Activated CD4-positive, CD25-positive, alpha-beta regulatory T cell (primary cell): ENCODE measurements at regions not wholly inside any gene's neighbourhood (a gene's known extent, or its start where the extent isn't known, plus 50 kb on each side); places are given as distances from the start of the nearest gene placed in this dataset.
A peak's percentile ranks its signal among the peaks of the same experiment; 100 is the strongest.
"Not testable (repeated sequence)": the region's sequence is repeated elsewhere in the genome, so short reads cannot be mapped to it uniquely, and the experiment has no call there.

Experiments
- DNase-seq, 4 experiments: peaks; one replicate each; lab custom pipeline; 2025; lab: John Stamatoyannopoulos, UW

DNA sequence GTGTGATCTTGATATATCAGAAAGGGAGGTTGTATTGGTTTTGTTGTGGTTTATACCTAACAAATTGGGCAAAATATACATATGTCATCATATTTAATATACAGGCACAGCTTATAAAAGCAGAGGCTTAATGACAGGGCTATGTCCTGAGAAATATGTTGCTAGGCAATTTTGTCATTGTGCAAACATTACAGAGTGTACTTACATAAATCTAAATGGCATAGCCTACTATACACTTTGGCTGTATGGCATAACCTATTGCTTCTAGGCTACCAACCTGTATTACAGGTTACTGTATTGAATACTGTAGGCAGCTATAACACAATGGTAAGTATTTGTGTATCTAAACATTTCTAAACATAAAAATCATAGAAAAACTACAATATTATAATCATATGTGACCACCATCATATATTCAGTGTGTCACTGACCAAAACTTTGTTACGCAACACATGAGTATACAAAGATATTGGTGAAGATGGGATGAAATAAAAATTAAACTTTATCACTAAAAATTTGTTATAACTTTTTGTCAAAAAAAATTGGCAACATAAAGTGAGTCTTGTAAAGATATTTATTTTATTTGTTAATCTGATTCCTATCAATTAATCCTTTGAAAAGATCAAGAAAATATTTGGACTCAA lies 414.0 kb upstream of the HS3ST1 start:
- DNase-seq = no peak

DNA sequence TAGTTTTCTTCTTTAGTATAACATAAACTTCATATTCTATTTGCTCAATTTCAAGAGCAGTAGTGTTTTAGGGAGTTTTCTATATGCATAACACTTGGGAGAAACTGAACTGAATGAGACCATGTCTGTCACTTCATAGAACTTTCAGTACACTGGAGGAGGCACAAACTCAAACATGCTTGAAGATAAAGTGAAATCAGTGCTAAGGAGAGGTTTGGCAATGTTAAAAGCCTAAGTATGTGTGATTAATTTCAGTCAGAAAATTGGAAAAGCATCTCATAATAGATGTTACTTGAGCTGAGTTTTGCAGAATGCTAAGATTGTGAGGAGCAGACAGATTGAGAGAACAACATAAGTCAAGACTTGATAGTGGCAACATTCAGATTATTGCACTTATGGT lies 411.2 kb upstream of the HS3ST1 start:
- DNase-seq = no peak

DNA sequence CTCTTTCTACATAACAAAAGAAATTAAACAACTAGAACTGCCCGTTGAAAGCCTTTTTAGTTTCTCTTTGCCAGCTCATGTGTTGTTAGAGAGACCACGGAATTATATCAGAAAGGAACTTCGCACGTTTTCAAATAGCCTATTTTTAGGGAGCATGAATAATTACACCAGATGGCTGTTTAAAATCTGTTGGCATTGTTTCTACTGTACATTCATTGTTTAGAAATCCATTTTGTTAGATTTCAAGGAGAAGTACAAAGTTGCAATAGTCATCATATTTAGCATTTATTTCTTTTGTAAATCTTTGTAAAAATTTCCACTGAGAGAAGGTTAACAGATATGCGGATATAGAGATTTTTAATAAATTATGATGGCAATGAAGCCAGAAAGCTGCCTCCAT lies 403.0 kb upstream of the HS3ST1 start:
- DNase-seq = no peak

- DNase-seq = no peak
Measured at GRCh38 chr4:11824566-11824965, 395.9 kb upstream of the HS3ST1 start.

- DNase-seq = no peak
Measured at GRCh38 chr4:11821772-11822430, 393.2 kb upstream of the HS3ST1 start.

- DNase-seq = no peak
Measured at GRCh38 chr4:11817088-11817487, 388.4 kb upstream of the HS3ST1 start.

GRCh38 chr4:11814758-11815157 lies 386.1 kb upstream of the HS3ST1 start:
- no peak for DNase-seq

- no peak for DNase-seq
Measured at GRCh38 chr4:11813951-11814446, 385.3 kb upstream of the HS3ST1 start.

DNA sequence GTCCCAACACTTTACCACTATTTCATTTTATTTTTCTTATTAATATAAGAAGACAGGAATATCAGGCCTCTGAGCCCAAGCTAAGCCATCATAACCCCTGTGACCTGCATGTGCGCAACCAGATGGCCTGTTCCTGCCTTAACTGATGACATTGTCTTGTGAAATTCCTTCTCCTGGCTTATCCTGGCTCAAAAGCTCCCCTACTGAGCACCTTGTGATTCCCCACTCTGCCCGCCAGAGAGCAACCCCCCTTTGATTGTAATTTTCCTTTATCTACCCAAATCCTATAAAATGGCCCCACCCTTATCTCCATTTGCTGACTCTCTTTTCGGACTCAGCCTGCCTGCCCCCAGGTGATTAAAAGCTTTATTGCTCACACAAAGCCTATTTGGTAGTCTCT lies 382.8 kb upstream of the HS3ST1 start:
- not testable (repeated sequence) for DNase-seq

- no peak for DNase-seq
Measured at GRCh38 chr4:11805842-11806241, 377.1 kb upstream of the HS3ST1 start.

DNA sequence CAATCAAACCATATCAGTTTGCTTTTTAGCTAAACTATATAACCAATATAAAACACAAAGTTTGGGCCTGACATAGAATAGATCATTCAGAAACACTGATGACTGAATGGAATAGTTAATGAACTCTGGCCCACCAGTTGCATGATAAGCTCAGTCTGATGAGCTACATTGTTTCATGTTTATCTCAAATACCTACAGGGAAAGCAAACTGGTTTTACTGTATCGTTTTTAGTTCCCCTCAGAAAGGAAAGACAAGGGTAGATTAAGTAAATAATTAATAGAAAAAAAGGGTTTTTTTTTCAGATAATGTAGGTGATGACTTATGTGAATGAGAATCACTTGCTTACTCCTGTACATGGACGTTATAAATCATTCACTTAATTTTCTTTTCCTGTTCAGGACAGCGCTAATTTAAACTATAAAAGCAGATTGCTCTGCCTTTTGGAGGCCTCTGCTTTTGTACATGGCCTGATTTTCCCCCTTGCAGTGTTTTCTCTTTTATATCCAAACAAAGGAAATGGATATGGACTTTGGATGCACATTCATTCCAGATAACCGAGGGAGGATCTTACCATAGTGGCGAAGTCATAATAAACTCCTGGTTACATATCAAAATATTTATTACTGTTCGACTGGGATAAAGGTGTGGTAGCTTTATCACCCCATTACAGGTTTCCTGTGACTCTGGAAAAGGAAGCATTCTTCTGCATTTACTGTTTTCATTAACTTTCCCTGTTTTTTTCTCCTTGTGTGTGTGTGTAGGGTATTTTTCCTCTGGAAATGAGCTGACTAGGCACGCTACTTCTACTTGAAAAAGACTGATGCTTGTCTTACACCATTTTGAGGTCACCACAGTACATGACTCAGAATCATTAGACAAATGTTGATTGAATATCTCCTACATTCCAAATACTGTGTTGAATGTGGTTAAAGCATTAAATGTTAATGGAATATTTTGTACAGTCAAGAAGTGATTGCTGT lies 373.1 kb upstream of the HS3ST1 start:
- DNase-seq = no peak

DNA sequence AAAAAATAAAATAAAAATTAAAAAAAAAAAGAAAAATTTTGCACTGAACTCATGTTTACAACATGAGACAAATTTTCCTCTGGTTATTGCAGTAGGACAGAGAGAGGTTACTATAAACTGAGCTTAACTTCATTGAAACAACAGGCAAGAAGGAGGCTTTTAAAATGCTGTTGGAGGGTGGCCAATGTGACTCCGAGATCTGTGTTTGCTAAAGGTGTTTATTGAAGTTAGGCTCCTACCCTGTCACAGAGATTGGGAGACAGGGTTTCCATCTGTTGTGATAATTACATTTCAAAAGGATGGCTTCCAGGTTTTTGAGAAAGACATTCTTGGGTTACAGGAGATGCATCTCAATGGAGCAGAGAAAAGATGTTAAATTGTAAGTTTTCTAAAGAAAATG lies 370.5 kb upstream of the HS3ST1 start:
- DNase-seq = no peak

DNA sequence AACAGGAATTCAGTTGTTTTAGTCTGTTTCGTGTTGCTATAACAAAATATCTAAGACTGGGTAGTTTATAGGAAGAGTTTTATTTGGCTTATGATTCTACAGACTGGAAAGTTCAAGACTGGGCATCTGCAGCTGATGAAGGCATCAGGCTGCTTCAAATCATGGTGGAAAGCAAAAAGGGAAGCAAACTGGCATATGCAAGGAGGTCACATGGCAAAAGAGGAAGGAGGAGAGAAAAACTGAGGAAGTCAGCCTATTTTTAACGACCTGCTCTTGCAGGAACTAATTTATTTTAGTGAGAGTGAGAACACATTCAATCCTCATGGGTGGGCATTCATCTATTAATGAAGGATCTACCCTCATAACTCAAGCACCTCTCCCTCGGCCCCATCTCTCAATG lies 363.1 kb upstream of the HS3ST1 start:
- DNase-seq = no peak

- DNase-seq = no peak
Measured at GRCh38 chr4:11790230-11790629, 361.5 kb upstream of the HS3ST1 start.

GRCh38 chr4:11783588-11783987 lies 354.9 kb upstream of the HS3ST1 start:
- DNase-seq = no peak

DNA sequence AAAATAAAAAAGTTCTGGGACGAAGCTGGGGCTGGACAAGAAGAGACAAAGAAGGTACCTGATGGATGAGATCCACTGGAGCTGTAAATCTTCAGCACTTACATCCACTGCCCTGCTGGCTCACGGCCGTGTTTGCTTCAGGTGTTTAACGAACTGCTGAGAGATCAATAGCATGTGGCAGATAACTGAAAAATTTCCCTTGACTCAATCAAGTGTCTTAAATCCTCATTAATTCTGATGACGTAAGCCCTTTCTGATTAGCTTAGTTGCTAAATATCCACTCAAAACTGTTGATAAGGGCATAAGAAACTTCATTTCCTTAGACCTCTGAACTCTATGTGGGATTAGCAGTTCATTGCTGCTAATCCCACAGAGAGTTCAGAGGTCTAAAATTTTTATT lies 354.2 kb upstream of the HS3ST1 start:
- no peak for DNase-seq

- DNase-seq = no peak
Measured at GRCh38 chr4:11777447-11777846, 348.8 kb upstream of the HS3ST1 start.

- DNase-seq = no peak
Measured at GRCh38 chr4:11774346-11774745, 345.7 kb upstream of the HS3ST1 start.

- no peak for DNase-seq
Measured at GRCh38 chr4:11773798-11774197, 345.1 kb upstream of the HS3ST1 start.

DNA sequence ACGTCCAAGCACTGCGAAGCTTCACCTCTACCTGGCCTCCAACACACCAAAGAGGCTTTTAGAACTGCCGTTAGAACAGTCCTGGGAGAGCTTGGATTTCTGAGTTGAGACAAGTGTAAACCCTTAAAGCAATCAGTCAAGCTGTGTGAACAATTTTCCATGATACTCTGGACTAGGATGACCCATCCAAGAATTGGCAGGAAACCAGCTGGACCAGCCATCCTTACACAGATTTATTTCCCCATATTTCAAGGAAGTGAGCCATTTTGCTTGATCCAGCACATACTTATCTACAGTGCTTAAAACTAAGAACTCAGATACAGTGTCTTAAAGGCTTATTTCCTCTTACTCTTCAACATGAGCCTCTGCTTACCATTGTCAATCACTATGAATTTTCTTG lies 340.7 kb upstream of the HS3ST1 start:
- no peak for DNase-seq

DNA sequence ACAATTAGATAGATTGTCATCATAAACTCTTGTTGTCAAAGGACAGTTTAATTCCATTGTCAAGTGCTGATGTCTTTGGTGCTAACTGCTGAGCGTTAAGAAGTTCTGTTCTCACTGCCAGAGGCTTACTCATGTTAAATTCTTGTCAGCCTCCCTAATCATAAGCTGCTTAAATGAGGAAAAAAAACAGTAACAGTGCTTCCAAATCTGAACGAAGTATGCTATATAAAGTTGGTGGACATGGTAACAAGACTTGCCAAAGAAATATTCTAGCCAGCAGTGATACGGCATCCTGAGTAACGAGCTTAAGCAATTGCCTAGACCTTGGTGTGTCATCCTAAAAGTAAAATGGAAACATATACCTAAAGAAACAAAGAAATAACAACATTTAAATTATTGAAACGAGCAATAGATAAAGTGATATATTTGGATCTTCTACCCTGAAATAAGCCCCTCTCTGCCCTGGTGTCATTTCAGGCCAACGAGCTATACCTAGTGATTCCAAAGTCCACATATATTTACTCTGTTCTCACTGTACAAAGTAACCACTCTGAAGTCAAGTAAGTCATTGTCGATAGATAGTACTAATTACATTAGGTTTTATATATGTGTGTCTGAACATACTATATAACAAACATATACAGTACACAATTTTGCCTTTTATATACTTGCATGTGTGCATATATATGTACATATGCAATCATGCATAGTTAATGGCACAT lies 339.7 kb upstream of the HS3ST1 start:
- no peak for DNase-seq

DNA sequence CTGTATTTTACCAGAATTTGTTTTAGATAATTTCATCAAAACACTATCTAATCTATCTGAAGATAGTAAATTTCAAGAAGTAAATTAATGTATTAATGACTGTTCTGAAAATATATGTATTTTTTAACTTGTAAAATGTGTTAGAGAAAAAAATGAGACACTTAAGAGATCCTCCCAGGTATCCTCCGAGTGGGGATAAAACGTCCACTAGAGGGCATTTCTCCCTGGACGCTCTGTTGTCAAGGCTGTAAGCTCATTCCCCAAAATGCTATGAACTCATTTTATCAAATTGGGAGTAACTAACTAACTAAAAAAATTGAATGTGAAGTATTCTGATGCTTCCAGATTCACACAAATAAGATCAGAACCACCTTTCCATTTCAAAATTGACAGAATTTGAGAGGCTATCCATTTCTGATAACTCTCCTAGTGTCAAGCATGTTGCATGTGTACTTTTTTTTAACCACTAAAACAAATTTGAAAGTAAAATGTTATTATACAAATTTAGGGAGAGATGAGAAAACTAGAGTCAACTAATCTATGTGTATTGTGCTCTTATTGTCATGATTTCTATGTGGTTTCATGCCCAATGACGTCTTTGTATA lies 337.3 kb upstream of the HS3ST1 start:
- peak in 1 of 4 experiments; percentile 0 for DNase-seq
